Type B pancreatic cell (in vitro differentiated cells): ENCODE measurements at regions not wholly inside any gene's neighbourhood (a gene's known extent, or its start where the extent isn't known, plus 50 kb on each side); places are given as distances from the start of the nearest gene placed in this dataset.

ENCODE experiments used
- DNase-seq: peaks from one replicate; pipeline ENCODE4 v3.0.0; 2021; ENCODE audit warnings: mixed read lengths; ENCODE audit not compliant: unreplicated experiment; ENCODE audit errors: extremely low spot score
- H3K27ac Mint-ChIP-seq: 2 replicates; pipeline ENCODE4 v1.8.0; 2021; ENCODE audit warnings: mild to moderate bottlenecking, mixed read lengths
- H3K27me3 Mint-ChIP-seq: 2 replicates; pipeline ENCODE4 v1.8.0; 2021; ENCODE audit warnings: mixed read lengths
- H3K36me3 Mint-ChIP-seq: 2 replicates; pipeline ENCODE4 v1.8.0; 2021; ENCODE audit warnings: mixed read lengths
- H3K4me1 Mint-ChIP-seq: one replicate; pipeline ENCODE4 v1.8.0; 2021; ENCODE audit warnings: mixed read lengths; ENCODE audit not compliant: unreplicated experiment
- H3K4me3 Mint-ChIP-seq: 2 replicates; pipeline ENCODE4 v1.8.0; 2021; ENCODE audit warnings: mild to moderate bottlenecking, mixed read lengths
- H3K9me3 Mint-ChIP-seq: 2 replicates; pipeline ENCODE4 v1.8.0; 2021; ENCODE audit warnings: mixed read lengths
- TF ChIP-seq, protein P1 (sequence below): fragments of 200-600 bp; sonication (generic); conservative IDR thresholded peaks from 2 replicates; pipeline ENCODE4 v1.5.0; 2021; ENCODE audit warnings: antibody characterized with exemption, mild to moderate bottlenecking

- Mint-ChIP-seq H3K4me1 (no peaks in the 10 kb centered on the region), H3K27me3 (no peaks in the 10 kb centered on the region), H3K36me3 (no peaks in the 10 kb centered on the region), H3K27ac (no peak overlapping the region), H3K9me3 (no peaks in the 10 kb centered on the region), H3K4me3 (no peak overlapping the region)
- no peak for DNase-seq
- TF ChIP-seq, protein P1, sequence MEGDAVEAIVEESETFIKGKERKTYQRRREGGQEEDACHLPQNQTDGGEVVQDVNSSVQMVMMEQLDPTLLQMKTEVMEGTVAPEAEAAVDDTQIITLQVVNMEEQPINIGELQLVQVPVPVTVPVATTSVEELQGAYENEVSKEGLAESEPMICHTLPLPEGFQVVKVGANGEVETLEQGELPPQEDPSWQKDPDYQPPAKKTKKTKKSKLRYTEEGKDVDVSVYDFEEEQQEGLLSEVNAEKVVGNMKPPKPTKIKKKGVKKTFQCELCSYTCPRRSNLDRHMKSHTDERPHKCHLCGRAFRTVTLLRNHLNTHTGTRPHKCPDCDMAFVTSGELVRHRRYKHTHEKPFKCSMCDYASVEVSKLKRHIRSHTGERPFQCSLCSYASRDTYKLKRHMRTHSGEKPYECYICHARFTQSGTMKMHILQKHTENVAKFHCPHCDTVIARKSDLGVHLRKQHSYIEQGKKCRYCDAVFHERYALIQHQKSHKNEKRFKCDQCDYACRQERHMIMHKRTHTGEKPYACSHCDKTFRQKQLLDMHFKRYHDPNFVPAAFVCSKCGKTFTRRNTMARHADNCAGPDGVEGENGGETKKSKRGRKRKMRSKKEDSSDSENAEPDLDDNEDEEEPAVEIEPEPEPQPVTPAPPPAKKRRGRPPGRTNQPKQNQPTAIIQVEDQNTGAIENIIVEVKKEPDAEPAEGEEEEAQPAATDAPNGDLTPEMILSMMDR = no peak
Observed at GRCh38 chr3:180820400-180820799, 92.1 kb upstream of the FXR1 start.

DNA sequence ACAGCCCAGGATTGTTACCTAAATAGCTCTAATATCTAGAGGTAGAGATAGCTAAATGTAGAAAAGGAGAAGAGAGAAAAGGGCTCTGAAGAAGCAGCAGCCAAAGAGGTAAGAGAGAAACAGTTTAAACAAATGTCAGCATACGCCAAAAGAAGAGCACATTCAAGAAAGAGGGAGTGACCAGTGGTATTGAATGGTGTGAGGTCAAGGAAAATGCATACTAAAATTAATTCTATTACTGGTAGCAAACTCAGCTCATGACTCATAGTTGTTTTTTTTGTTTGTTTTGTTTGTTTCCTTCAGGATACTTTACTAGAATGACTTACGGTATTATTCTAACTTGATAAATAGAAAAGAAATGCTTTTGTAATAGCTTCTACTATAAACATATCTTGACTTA, 86.5 kb upstream of the FXR1 start:
- no peak for DNase-seq
- no peaks in the 10 kb centered on the region for H3K27me3 Mint-ChIP-seq
- H3K9me3 Mint-ChIP-seq = no peaks in the 10 kb centered on the region
- TF ChIP-seq, protein P1 = no peak
- H3K36me3 Mint-ChIP-seq = no peaks in the 10 kb centered on the region
- no peak overlapping the region for H3K4me3 Mint-ChIP-seq
- no peak overlapping the region for H3K27ac Mint-ChIP-seq
- no peaks in the 10 kb centered on the region for H3K4me1 Mint-ChIP-seq

GRCh38 chr3:180827171-180827570, 85.3 kb upstream of the FXR1 start:
- Mint-ChIP-seq H3K4me1 (no peaks in the 10 kb centered on the region), H3K9me3 (no peaks in the 10 kb centered on the region), H3K4me3 (no peak overlapping the region), H3K36me3 (no peaks in the 10 kb centered on the region), H3K27me3 (no peaks in the 10 kb centered on the region), H3K27ac (no peak overlapping the region)
- no peak for DNase-seq
- TF ChIP-seq, protein P1 = no peak

DNA sequence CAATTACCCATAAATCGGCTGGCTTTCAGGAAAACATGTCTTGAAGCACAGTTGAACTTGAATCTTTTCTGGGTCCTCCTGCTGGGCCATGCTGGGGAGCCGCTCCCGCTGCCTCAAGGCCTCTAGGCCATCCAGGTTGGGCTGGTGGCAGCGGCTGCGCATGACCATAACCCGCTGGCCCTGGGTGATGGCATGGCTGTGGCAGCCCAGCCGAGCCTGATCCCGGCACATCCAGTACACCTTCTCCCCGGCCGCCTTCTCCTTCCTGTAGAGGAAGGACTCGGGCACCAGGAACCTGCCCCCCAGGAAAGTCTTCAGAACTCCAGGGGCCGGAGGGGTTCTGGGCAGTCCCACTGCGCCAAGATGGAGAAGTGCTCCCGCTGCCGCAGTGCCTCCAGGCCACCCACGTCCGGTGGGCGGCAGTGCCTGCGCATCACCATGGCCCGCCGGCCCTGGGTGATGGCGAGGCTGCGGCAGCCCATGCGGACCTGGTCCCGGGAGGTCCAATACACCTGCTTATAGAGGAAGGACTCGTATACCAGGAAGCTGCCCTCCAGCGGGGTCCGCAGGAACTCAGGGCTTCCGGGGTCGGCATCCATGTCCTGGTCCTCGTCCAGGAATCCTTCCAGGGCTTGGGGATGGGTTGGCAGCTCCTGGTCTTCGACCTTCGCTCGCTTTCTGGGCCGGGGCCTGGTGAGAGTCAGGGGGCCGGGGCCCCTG, 84.3 kb upstream of the FXR1 start:
- TF ChIP-seq, protein P1 = no peak
- H3K27me3 Mint-ChIP-seq = no peaks in the 10 kb centered on the region
- no peaks in the 10 kb centered on the region for H3K36me3 Mint-ChIP-seq
- H3K27ac Mint-ChIP-seq = no peak overlapping the region
- no peaks in the 10 kb centered on the region for H3K9me3 Mint-ChIP-seq
- H3K4me3 Mint-ChIP-seq = no peak overlapping the region
- no peak for DNase-seq
- no peaks in the 10 kb centered on the region for H3K4me1 Mint-ChIP-seq

- H3K4me3 Mint-ChIP-seq = no peak overlapping the region
- H3K4me1 Mint-ChIP-seq = no peaks in the 10 kb centered on the region
- no peaks in the 10 kb centered on the region for H3K36me3 Mint-ChIP-seq
- no peaks in the 10 kb centered on the region for H3K9me3 Mint-ChIP-seq
- no peaks in the 10 kb centered on the region for H3K27me3 Mint-ChIP-seq
- no peak for DNase-seq
- no peak overlapping the region for H3K27ac Mint-ChIP-seq
- TF ChIP-seq, protein P1 = no peak
Observed at GRCh38 chr3:180828723-180829408, 83.6 kb upstream of the FXR1 start.
